Brain microvascular endothelial cell (primary cell): ENCODE measurements at regions not wholly inside any gene's neighbourhood (a gene's known extent, or its start where the extent isn't known, plus 50 kb on each side); places are given as distances from the start of the nearest gene placed in this dataset.

ENCODE experiments used
- DNase-seq: peaks from one replicate; pipeline ENCODE4 v3.0.0-alpha.2; 2020
- H3K27ac ChIP-seq: fragments of 250-450 bp; sonication (Bioruptor Pico); 2 replicates; pipeline ENCODE4 v1.5.1; 2020; ENCODE audit warnings: mild to moderate bottlenecking, moderate library complexity
- H3K27me3 ChIP-seq: fragments of 250-450 bp; sonication (Bioruptor Pico); replicated peaks from 2 replicates; pipeline ENCODE4 v1.5.1; 2020; ENCODE audit warnings: mild to moderate bottlenecking
- H3K36me3 ChIP-seq: fragments of 250-450 bp; sonication (Bioruptor Pico); replicated peaks from 2 replicates; pipeline ENCODE4 v1.5.1; 2020; ENCODE audit warnings: mild to moderate bottlenecking
- H3K4me3 ChIP-seq: 2 replicates; pipeline ENCODE4 v1.5.1; 2011; ENCODE audit warnings: low read depth, mild to moderate bottlenecking, control low read depth, low read length, moderate library complexity
- CTCF ChIP-seq: IDR thresholded peaks from 2 replicates; pipeline ENCODE4 v1.5.1; 2011; ENCODE audit warnings: low read depth, mild to moderate bottlenecking, moderate library complexity, low read length, control low read depth, inconsistent platforms; ENCODE audit errors: missing control alignments
- in situ Hi-C: cut with HindIII; loops from 2 replicates; pipeline ENCODE4 v1.10.0; 2017; ENCODE audit warnings: low sequenced_read_pairs, low pct_ligation_motif_present

GRCh38 chr14:73787486-73788316 lies 63.9 kb upstream of the PTGR2 start:
- H3K27me3 ChIP-seq: no peaks in the 10 kb centered on the region
- TF ChIP-seq CTCF: no peak
- in situ Hi-C loops: no loop called here
- DNase-seq: peak; percentile 37
- H3K27ac ChIP-seq: peak overlapping the region; percentile 96
- peak overlapping the region; percentile 73 for H3K4me3 ChIP-seq
- H3K36me3 ChIP-seq: no peaks in the 10 kb centered on the region

- no peaks in the 10 kb centered on the region for H3K36me3 ChIP-seq
- H3K27ac ChIP-seq: peak overlapping the region; percentile 96
- DNase-seq: no peak
- H3K27me3 ChIP-seq: no peaks in the 10 kb centered on the region
- peak overlapping the region; percentile 73 for H3K4me3 ChIP-seq
- TF ChIP-seq CTCF: no peak
- in situ Hi-C loops: no loop called here
These were observed 64.8 kb upstream of the PTGR2 start for GRCh38 chr14:73786636-73787485.

GRCh38 chr14:73785834-73786635 lies 65.6 kb upstream of the PTGR2 start:
- peak; percentile 78 for DNase-seq
- H3K4me3 ChIP-seq: peak overlapping the region; percentile 73
- peak overlapping the region; percentile 96 for H3K27ac ChIP-seq
- H3K27me3 ChIP-seq: no peaks in the 10 kb centered on the region
- no peaks in the 10 kb centered on the region for H3K36me3 ChIP-seq
- in situ Hi-C loops: no loop called here
- TF ChIP-seq CTCF: peak; percentile 43

- no peaks in the 10 kb centered on the region for H3K36me3 ChIP-seq
- in situ Hi-C loops: no loop called here
- TF ChIP-seq CTCF: no peak
These were observed 66.2 kb upstream of the PTGR2 start for GRCh38 chr14:73785336-73785833.

GRCh38 chr14:73784988-73785313 lies 66.7 kb upstream of the PTGR2 start:
- peak overlapping the region; percentile 96 for H3K27ac ChIP-seq
- no peaks in the 10 kb centered on the region for H3K27me3 ChIP-seq
- no peak for TF ChIP-seq CTCF
- in situ Hi-C loops: no loop called here
- no peak for DNase-seq
- H3K36me3 ChIP-seq: no peaks in the 10 kb centered on the region
- H3K4me3 ChIP-seq: peak overlapping the region; percentile 73

More at GRCh38 chr14:73785336-73785833, 66.2 kb upstream of the PTGR2 start:
- Histone ChIP-seq H3K27ac (peak overlapping the region; percentile 96), H3K4me3 (peak overlapping the region; percentile 73), H3K27me3 (no peaks in the 10 kb centered on the region)
- DNase-seq: peak; percentile 64
